Ovary (tissue), 7 donors: ENCODE measurements at regions not wholly inside any gene's neighbourhood (a gene's known extent, or its start where the extent isn't known, plus 50 kb on each side); places are given as distances from the start of the nearest gene placed in this dataset.
A peak's percentile ranks its signal among the peaks of the same experiment; 100 is the strongest.

ENCODE experiments used
- DNase-seq, 5 donors: peaks; one replicate each; pipeline ENCODE4 v3.0.0-alpha.2; 2019 to 2020
- H3K27ac ChIP-seq, 2 donors: fragments of 200-600 bp; one replicate each; pipeline versions ENCODE4 v1.5.1 to v1.8.0; 2019 to 2022
- H3K27me3 ChIP-seq: fragments of 200-600 bp; one replicate; pipeline ENCODE4 v1.8.0; 2022
- H3K36me3 ChIP-seq: fragments of 200-600 bp; sonication (generic); one replicate; pipeline ENCODE4 v1.5.1; 2019
- H3K4me1 ChIP-seq: one replicate; pipeline ENCODE4 v1.8.1; 2013; ENCODE audit warnings: mild to moderate bottlenecking, moderate library complexity; ENCODE audit not compliant: insufficient read depth
- H3K4me3 ChIP-seq: fragments of 200-600 bp; sonication (generic); one replicate; pipeline ENCODE4 v1.5.1; 2017
- H3K9me3 ChIP-seq, 2 donors: fragments of 200-600 bp in 1 of 2; sonication (generic) in 1 of 2; one replicate each; pipeline versions ENCODE4 v1.5.1 to v1.8.1; 2013 to 2019; ENCODE audit warnings: mild to moderate bottlenecking in 1 of 2, moderate library complexity in 1 of 2
- CTCF ChIP-seq, 3 donors: fragments of 450-650 bp in 2 of 3; fragments of 200-600 bp in 1 of 3; IDR thresholded peaks; one replicate each; pipeline versions ENCODE4 v1.5.1 to v1.8.0; 2016 to 2022; ENCODE audit warnings: antibody characterized with exemption in 3 of 3, mild to moderate bottlenecking in 1 of 3
- EP300 ChIP-seq: sonication (generic); formaldehyde crosslinking; IDR thresholded peaks from one replicate; pipeline ENCODE4 v1.6.1; 2017; ENCODE audit warnings: antibody characterized with exemption
- POLR2A ChIP-seq: fragments of 450-650 bp; IDR thresholded peaks from one replicate; pipeline ENCODE4 v1.6.1; 2017; ENCODE audit warnings: antibody characterized with exemption, mild to moderate bottlenecking, moderate library complexity
- WGBS, 3 donors: extraction: QIAGEN DNeasy Blood & Tissue Kit in 1 of 3; methylation state at CpG; one replicate each; pipeline versions ENCODE4 v1.1.5 to v1.1.7; 2013 to 2017; 5-methylcytosine and 5-hydroxymethylcytosine counted together
- intact Hi-C, 4 donors: fragments of 100-400 bp; cut with DNase I; formaldehyde crosslinking; loops; one replicate each; pipeline versions ENCODE4 v1.11.0 to v1.15.1; 2022 to 2023
- donor health status: DM: no; HTN: no; CAD: no; lungs with moderate emphysema.
- donor health status: DM: no; HTN: no; CAD: no.
- donor health status: Bipolar disorder and iron deficiency.
- donor health status: DM: no; HTN: no; CAD: no.
- donor health status: DM: yes; HTN: yes; CAD: no.

GRCh38 chr2:8581234-8581561 is 100.7 kb upstream of the ID2 start:
- intact Hi-C loops: no loop called here
- Histone ChIP-seq H3K9me3 (no peaks in the 10 kb centered on the region), H3K27ac (no peak overlapping the region), H3K4me1 (no peaks in the 10 kb centered on the region), H3K27me3 (no peaks in the 10 kb centered on the region), H3K36me3 (no peaks in the 10 kb centered on the region), H3K4me3 (no peak overlapping the region)
- TF ChIP-seq POLR2A (no peak), CTCF (IDR thresholded peaks at IDR 0.05) (no peak), EP300 (no peak)
- WGBS, 3 donors: 91 to 96% (median 95%) methylated on average over 6 of the region's 6 CpGs
- peak in 1 of 5 donors; percentile 14 for DNase-seq

- WGBS, 3 donors: 88 to 91% (median 89%) methylated on average over 6 of the region's 6 CpGs
- Histone ChIP-seq H3K9me3 (no peaks in the 10 kb centered on the region), H3K27me3 (no peaks in the 10 kb centered on the region), H3K36me3 (no peaks in the 10 kb centered on the region), H3K27ac (no peak overlapping the region), H3K4me1 (no peaks in the 10 kb centered on the region), H3K4me3 (no peak overlapping the region)
- DNase-seq: peak in 1 of 5 donors; percentile 9
- TF ChIP-seq CTCF (IDR thresholded peaks at IDR 0.05) (no peak), POLR2A (no peak), EP300 (no peak)
- intact Hi-C loops: no loop called here
These were observed 100.2 kb upstream of the ID2 start for GRCh38 chr2:8581601-8582041.

- Histone ChIP-seq H3K4me3 (no peak overlapping the region), H3K27me3 (no peaks in the 10 kb centered on the region), H3K9me3 (no peaks in the 10 kb centered on the region), H3K36me3 (no peaks in the 10 kb centered on the region), H3K4me1 (no peaks in the 10 kb centered on the region), H3K27ac (no peak overlapping the region)
- peak in 1 of 5 donors; percentile 14 for DNase-seq
- intact Hi-C loops: no loop called here
- 88 to 94% (median 88%) methylated on average over 4 of the region's 4 CpGs for WGBS, 3 donors
- TF ChIP-seq POLR2A (no peak), CTCF (IDR thresholded peaks at IDR 0.05) (no peak), EP300 (no peak)
These were observed 99.7 kb upstream of the ID2 start for GRCh38 chr2:8582191-8582590.

GRCh38 chr2:8582651-8583399 is 99.0 kb upstream of the ID2 start:
- no peaks in the 10 kb centered on the region for H3K36me3 ChIP-seq
- peak overlapping the region in 1 of 2 donors; percentile 22 for H3K27ac ChIP-seq
- intact Hi-C loops: no loop called here
- TF ChIP-seq CTCF (IDR thresholded peaks at IDR 0.05) (no peak), EP300 (no peak), POLR2A (no peak)
- H3K4me3 ChIP-seq: no peak overlapping the region
- DNase-seq: peak in 1 of 5 donors; percentile 16
- 92 to 93% (median 92%) methylated on average over 14 to 16 of the region's 16 CpGs for WGBS, 3 donors
- no peaks in the 10 kb centered on the region for H3K27me3 ChIP-seq
- no peaks in the 10 kb centered on the region for H3K4me1 ChIP-seq
- H3K9me3 ChIP-seq: no peaks in the 10 kb centered on the region
